ENCODE measurements at regions not wholly inside any gene's neighbourhood (a gene's known extent, or its start where the extent isn't known, plus 50 kb on each side); places are given as distances from the start of the nearest gene placed in this dataset.

DNA sequence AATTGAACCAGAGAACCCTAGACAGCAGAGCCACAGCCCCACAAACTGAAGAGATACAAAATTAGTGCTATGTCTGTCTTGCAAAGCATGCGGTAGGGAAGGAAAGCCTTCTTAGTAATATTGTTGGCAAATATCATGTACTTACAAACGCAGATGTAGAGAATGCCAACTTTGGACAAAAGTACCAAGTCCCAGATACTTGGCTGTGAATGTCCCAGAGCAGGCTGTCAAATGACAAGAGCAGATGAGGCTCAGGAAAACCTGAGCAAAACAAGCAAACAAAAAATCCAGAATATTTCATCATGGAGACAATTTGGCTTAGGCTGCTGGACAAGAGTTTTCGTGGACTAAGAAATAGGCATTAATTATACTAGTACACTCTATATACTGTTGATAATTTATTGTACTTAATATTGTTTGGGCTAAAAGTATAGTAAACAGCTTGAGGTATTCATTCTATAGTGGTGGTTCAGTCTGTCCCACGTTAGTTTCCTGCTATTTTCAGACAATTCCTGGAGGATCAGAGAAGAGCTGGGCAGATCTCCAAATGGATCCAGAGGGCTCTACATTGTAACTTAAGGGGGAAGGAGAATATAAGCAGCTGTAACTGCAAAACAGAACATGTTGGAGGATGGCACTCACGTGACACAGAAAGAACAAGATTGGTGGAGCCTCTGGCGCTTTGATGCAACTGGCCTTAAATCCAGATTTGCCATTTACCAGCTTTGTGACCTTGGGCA is 329.8 kb downstream of the ATP23 start:
- no peak for DNase-seq

DNA sequence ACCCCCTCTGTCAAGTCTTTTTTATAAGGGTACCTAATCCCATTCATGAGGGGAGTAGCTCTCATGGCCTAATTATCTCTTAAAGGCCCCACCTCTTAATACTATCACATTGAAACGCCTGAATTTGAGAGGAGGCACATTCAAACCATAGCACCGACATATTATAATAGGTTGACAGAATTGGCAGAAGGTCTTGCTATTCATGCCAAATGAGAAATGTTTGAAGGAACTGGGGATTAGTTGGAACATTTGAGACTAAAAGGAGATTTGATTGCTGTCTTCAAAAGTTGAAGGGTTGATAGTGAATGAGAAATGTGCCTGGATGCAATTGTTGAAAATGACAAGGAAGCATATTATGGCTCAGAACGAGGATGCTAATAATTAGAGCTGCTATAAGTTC is 331.1 kb downstream of the ATP23 start:
- no peak for DNase-seq

DNA sequence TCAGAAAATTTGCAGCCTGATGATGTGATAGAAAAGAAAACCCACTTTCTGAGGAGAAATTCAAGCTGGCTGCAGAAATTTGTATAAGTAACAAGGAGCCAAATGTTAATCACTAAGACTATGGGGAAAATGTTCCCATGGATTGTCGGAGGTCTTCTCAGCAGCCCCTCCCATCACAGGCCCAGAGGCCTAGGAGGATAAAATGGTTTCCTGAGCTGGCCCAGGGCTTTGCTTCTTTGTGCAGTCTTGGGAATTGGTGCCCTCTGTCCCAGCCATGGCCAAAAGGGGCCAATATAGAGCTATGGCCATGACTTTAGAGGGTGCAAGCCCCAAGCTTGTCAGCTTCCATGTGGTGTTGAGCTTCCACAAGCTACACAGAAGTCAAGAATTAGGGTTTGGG is 335.9 kb downstream of the ATP23 start:
- no peak for DNase-seq

DNA sequence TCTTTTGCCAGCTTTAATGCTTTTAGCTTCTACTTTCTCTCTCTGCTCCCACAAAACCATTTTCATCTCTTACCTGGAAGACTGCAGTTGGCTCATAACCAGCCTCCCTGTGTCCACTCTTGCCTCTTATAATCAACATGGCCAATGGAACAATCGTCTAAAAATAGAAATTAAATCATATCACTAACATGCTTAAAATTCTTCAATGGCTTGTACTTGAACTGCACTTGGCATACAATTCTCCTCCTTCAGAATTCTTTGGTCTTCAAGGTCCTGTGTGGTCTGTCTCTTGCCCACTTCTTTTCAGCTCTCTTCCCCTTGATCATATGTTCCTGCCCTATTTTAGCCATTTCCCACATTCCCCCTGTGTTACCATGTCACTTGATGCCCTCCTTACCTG is 342.2 kb downstream of the ATP23 start:
- no peak for DNase-seq

DNA sequence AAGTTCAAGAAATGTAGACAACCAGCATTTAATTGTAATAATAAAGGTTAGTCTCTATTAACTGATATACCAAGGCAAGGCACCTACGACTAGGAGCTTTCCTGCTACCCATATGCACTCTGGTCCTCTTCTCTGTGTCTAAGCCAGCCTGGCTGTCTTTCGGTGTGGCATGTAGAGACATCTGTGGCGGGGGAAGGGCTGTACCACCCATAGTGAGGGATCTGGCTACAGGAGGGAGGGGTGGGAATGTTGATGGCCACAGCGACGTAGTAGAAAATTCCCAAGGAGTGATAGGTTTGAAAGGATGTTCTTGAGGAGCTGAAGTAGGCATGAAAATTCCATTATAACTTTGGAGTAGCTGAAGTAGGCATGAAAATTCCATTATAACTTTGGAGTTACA is 344.2 kb downstream of the ATP23 start:
- DNase-seq = no peak

DNA sequence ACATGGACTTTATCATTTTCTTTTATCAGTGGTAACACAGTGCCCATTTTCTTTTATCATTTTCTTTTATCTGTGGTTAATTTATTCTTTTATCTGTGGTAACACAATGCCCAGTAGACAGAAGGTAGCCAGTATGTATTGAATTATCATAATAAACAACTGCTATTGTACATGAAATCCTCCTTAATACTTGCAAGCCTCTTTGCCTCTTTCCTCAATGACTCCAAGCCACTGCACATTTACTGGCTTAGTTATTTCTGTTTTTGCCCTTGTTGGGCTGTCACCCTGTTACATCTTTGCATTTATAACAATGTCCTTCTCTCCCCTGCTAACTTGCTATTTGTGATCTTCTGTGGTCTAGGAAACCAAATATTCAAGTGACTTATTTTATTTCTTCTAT is 345.0 kb downstream of the ATP23 start:
- no peak for DNase-seq

DNA sequence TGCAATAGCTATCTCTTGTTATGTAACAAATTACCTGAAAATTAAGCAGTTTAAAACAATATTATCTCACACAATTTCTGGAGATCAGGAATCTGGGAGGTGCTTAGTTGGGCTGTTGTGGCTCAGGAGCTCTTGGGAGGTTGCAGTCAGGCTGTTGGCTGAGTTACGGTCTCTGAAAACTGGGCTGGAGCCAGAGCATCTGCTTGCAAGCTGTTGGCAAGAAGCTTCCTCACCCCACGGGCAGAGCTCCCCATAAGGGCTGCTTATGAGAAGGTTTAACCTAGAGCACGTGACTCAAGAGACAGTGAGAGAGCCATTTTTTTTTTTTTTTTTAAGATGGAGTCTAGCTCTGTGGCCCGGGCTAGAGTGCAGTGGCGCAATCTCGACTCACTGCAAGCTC is 346.8 kb downstream of the ATP23 start:
- no peak for DNase-seq

DNA sequence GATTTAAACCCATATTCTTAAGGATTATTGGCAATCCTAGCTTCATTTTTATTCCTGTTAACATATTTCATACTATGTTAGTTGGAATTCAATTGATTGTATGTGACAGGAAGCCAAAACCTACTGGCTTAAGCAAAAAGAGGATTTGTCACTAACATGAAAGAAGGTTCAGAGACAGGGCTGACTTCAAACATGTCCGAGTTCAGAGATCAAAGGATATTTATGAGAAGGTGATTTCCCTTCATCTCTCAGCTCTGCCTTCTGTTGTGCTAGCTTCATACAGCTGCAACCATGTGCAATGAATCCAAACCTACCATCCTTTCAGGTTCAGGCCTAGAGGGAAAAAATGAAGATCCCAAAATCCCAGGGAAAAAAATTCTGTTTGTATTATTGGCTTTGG is 349.7 kb downstream of the ATP23 start:
- DNase-seq = no peak

DNA sequence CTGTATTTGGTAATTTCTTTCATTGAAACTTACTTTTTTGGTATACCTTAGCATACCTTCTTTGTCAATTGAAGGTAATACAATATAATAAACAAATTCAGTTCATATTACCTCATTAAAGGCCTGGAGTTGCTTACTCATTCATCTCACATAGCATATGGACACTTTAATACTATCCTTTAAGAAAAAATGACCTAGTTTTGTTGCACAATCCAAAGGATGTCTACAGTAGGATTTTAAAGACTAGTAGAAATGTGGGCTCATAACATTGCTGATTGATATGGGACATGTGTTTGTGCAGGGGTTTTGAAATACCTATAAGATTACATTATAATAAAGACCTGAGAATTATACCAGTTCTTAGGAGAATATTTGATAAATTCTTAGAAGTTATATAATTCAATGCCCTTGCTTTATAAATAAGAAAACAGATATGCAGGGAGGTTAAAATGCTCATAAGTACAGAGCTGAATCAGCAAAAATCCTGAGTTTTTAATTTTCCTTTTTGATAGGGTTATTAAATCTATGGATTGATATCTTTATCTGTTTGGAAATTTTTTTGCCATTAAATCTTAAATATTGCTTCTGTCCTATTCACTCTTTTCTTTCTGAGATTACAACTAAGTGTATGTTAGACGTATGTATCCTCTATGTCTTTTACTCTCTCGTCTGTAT is 352.1 kb downstream of the ATP23 start:
- no peak for DNase-seq

DNA sequence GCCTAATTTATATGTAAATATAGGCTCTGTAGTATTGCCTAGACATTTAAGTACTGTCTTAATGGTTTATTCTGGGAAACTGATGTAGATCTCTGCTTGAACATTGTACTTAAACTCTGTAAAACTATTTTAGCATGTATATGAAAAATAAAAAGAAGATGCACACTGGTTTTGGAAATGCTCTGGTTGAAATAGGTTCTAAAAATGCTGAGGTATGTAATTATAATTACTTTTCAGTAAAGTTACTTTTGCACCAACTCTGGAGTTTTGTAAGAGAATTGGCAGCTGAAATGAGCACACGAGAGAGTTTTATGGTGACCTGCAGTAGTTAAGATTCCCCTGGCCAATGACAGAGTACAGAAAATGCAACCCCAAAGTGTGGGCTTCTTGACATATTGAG is 353.9 kb downstream of the ATP23 start:
- DNase-seq = no peak

DNA sequence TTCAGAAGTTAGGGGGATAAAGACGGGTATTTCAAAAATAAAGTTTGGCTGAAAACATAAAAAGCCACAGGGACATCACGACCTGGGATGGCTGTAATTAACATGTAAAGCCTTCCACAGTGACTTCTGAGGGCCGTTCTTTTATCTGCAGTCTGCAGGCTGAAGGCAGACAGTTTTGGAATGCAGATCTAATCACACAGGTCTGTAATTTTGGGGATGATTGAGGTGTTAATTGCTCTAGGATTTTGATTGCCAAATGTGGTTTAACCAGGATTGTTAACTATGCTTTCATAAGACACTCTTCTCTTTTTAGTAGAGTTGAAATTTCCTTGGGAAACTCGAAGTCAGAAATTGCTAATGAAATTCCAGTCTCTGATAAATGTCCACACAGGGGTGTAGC is 355.5 kb downstream of the ATP23 start:
- no peak for DNase-seq

DNA sequence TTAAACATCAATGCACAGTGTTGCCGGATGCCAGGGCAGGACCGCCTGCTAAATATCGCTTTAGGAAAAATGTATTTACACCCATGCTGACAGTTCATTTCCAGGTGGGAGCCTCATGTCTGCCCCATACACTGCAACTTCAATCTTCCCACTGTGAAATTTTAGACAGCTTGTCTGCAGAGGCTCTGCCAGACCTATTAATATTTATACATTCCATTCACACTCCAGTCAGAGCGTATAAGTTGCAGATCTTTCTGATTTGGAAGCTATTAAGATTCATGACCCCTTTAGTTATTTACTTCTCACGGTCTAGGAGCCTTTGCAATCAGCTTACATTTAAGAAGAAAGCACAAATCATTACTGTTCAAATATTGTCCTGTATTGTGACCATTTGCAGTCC is 357.4 kb downstream of the ATP23 start:
- DNase-seq = no peak

DNA sequence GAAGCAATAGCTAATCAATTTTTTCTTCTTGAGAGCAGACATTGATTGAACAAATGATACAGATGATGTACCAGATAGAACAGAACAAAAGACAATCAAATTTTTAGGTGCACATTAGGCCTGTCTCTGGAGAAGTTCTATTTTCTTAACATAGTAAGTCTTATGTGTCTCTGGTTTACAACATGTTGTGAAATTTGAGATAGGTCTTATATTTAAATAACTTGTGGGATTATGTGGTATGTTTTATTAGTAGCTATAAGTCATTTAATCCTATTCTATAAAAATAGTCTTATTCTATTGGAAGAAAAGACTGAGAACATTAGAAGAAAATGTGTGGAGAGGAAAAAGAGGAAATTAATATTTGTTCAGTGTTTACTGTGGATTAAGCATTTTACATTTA is 358.0 kb downstream of the ATP23 start:
- no peak for DNase-seq

DNA sequence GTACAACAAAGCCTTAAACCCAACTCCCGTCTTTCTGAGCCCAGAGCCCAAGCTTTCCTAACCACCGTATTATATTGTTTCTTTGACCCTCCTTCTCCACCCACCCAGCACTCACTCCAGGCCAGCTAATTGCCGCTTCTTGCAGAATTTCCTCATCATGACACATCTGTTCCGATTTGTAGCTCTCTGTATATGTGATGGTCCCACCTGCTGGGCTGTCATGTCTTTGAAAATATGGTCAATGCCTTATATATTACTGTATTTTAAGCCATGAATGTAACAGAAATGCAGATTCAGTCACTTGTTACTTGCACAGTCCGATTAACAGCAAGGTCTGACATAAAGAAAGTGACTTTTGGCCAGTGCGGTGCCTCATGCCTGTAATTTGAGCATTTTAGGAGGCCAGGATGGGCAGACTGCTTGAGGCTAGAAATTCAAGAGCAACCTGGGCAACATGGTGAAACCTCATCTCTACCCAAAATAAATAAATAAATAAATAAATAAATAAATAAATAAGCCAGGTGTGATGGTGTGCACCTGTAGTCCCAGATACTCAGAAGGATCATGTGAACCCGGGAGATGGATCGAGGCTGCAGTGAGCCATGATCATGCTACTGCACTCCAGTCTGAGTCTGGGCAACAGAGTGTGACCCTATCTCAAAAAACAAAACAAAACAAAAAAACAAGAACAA is 359.8 kb downstream of the ATP23 start:
- no peak for DNase-seq

DNA sequence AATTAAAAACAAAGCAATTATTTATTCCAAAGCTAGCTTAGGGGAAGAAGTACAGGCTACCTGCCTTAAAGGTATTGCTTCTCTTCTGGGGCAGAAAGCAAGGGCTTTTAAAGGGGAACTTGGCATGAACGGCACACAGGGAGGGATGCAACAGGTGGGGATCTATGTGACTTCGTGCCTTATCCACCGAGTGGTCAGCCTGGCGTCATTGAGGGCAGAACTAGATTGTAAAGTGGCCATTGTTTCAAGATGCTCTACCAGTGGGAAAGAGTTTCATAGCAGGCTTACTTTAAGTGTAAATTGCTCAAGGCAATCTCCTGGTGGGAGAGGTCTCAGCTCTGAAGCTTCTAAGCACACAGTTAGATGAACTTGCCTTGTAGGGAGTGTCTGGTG is 360.4 kb downstream of the ATP23 start:
- DNase-seq = no peak

DNA sequence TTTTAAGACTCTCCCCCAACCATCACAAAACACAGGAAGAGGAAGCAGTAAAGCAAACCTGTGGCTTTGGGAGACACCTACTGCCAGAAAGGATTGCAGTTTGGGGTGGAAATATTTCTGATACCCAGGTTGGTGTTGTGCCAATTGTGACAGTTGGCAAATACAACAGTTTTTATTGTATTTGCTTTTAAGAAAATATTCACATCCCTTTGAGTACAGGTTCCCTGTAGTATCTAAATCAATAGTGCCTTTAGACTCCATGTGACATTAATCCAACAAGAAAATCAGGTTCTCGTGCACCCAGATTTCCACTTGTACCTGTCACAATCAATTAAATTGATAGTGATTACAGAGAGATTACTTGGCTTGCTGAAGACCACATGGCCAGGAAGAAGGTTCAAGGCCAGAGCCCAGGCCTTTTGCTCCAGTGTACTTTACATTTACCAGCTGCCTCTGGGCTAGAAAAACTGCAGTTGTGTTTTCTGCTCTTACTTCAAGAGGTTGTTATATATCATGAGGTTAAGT is 361.2 kb downstream of the ATP23 start:
- no peak for DNase-seq

DNA sequence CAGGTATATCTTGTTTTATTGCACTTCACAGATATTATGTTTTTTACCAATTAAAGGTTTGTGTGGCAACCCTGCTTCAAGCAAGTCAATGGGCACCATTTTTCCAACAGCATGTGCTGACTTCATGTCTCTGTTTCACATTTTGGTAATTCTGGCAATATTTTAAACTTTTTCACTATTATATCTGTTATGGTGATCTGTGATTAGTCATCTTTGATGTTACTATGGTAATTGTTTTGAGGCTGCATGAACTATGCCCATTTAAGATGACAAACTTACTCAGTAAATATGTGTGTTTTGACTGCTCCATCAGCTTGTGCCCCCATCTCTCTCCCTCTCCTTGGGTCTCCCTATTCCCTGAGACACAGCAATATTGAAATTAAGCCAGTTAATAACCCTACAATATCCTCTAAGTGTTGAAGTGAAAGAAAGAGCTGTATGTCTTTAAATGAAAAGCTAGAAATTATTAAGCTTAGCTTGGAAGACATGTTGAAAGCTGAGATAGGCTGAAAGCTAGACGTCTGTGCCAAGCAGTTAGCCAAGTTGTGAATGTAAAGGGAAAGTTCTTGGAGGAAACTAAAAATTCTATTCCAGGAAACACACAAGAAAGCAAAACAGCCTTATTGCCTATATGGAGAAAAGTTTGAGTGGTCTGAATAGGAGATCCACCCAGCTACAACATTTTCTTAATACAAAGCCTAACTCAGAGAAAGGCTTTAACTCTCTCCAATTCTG is 365.1 kb downstream of the ATP23 start:
- DNase-seq = no peak

DNA sequence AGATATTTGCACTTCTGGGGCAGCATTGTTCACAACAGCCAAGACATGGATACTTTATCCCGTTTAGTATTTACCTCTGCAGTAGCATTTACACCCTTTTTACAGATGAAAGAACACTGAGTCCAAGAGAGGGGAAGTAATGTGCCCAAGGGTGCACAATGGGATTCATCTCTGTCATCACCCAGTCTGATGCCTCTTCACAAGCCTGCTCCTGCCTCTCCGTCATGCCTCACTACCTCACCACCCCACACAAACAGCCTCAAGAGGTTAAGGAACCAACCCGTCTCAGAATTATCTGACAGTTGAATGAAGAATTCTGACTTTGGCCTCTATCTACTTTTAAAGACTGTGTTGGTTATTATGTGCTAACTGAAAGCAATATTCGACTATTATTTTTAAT is 368.4 kb downstream of the ATP23 start:
- DNase-seq = no peak

DNA sequence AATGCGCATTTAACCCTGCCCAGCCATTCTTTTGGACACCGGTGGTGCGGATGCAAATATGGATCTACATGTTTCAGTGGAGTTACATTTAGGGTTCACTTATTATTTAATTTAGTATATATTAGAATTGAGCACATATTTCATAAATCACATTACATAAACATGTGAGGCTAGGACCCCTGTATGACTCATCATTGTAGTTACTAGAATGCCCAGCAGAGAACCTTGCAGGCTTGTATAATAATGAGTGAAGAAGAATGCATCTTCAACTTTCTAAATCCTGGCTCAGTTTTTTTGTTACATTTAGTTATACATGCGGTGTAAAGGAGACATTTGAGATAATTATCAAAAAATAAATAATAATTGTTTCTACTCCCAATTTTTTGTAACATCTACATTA is 369.0 kb downstream of the ATP23 start:
- DNase-seq = no peak

DNA sequence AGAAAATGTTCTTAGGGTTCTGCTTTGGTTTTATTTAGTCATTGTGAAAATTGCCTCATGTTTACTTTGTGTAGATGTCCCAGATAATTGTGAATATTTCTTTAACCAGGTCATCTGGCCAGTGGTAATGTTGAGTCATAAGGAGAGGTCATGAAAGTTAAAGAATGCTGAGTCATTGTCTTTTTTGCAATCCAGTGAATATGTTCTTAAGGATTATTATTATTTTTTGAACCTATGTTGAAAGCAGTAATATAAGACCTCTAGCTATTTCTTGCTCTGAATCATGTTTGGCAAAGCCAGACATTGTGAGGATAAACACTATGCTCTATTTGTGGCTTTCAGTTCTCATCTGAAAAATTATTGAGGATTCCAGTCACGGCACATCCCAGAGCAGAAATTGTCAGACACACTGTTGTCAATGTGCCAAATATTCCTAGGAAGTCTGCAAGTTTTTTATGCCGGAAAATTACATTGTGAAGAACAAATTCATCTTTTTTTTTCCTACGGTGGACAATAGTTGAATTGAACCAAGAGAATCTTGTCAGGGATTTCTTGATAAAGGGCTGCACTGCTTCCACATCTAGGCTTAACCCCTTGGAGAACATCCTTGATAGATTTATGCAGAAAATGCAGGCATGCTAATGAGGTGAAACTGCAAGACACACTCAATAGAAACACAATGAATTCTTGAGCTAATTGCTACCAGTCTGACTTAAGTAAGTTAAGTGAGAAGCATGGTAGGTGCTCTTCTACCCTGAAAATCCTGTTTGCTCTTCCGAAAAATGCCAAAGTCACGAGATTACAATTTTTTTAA is 369.6 kb downstream of the ATP23 start:
- DNase-seq = no peak

DNA sequence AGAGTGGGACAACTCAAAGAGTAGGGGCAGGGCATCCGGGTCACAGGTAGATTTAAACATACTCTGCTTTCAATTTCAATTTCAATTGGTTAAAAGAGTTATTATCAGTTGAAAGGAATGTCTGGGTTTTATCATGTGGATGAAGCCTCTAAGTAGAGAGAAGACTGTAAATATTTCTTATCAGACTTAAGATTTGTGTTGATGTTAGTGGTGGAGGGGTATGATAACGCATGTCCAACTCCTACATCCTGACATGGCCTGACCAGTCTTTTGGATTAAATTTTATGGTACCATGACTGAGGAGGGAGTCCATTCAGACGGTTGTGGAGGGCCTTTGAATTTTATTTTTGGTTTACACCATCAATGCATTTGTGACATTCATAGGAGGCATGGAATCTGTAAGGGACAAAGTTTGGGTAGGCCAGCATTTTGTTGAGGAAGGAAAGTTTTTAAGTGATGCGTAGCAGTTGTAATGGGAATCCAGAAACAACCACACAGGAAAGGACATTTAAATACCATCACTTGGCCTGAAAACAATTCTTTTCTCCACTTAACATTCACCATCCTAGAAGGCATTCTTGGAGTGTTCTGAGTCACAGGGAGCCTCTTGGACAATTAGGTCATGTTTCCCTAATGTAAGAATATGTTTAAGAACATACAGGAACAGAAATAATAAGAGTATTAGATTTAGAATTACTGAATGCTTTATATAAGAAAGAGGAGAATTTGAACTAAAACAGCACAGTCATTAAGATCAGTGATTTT is 371.9 kb downstream of the ATP23 start:
- DNase-seq = no peak

DNA sequence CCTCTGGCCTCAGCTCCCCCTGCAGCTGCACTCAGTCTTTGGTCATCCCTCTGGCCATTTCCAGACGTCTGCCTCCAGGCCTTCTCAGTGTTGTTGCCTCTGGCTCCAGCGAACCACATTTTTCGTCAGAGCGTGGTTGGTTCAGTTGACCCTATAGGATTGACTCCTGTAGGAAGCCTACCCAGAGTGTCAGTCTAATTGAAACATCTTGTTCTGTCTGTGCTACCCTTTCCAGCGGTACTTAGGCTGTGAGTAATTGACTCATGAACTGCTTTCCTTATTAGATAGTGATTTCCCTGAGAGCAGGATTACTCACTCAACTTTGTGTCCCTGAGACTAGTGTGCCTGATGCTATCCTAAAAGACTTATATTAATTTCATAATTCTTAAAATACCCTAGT is 373.2 kb downstream of the ATP23 start:
- DNase-seq = no peak

Measured in CD4-positive, alpha-beta T cell treated with Interferon alpha-2 for 1 hour (primary cell).